AG10803 (cell line): ENCODE measurements at regions not wholly inside any gene's neighbourhood (a gene's known extent, or its start where the extent isn't known, plus 50 kb on each side); places are given as distances from the start of the nearest gene placed in this dataset.
A peak's percentile ranks its signal among the peaks of the same experiment; 100 is the strongest.

Source experiments
- DNase-seq: peaks from one replicate; pipeline ENCODE4 v3.0.0; 2010; ENCODE audit warnings: low read depth
- H3K4me3 ChIP-seq: 2 replicates; pipeline ENCODE4 v1.5.1; 2011; ENCODE audit warnings: mild to moderate bottlenecking, low read length, control low read depth
- CTCF ChIP-seq: conservative IDR thresholded peaks from 2 replicates; pipeline ENCODE4 v1.5.1; 2011; ENCODE audit warnings: mild to moderate bottlenecking, low read length, control low read depth, inconsistent platforms

GRCh38 chr4:101596781-101597552, 193.6 kb upstream of the BANK1 start:
- DNase-seq = no peak
- H3K4me3 ChIP-seq = no peak overlapping the region
- peak; percentile 17; the same call in 1 of the 2 replicates for TF ChIP-seq CTCF

- DNase-seq = no peak
- no peak overlapping the region for H3K4me3 ChIP-seq
- TF ChIP-seq CTCF = no peak
Observed at GRCh38 chr4:101594588-101594987, 195.9 kb upstream of the BANK1 start.

- DNase-seq = no peak
- TF ChIP-seq CTCF = no peak
- no peak overlapping the region for H3K4me3 ChIP-seq
Observed at GRCh38 chr4:101593666-101594065, 196.9 kb upstream of the BANK1 start.

GRCh38 chr4:101584306-101584705, 206.2 kb upstream of the BANK1 start:
- no peak overlapping the region for H3K4me3 ChIP-seq
- no peak for TF ChIP-seq CTCF
- no peak for DNase-seq

- TF ChIP-seq CTCF = no peak
- H3K4me3 ChIP-seq = no peak overlapping the region
- DNase-seq = no peak
Observed at GRCh38 chr4:101563126-101563525, 215.8 kb upstream of the PPP3CA start.

GRCh38 chr4:101556842-101557241, 209.5 kb upstream of the PPP3CA start:
- TF ChIP-seq CTCF = no peak
- DNase-seq = no peak
- no peak overlapping the region for H3K4me3 ChIP-seq

- DNase-seq = no peak
- no peak for TF ChIP-seq CTCF
- H3K4me3 ChIP-seq = no peak overlapping the region
Observed at GRCh38 chr4:101555341-101555880, 208.1 kb upstream of the PPP3CA start.
